Activated T-cell treated with anti-CD3 and anti-CD28 coated beads, Interleukin-2, amount 50 U/mL, for 4 hours (primary cell): ENCODE measurements at regions not wholly inside any gene's neighbourhood (a gene's known extent, or its start where the extent isn't known, plus 50 kb on each side); places are given as distances from the start of the nearest gene placed in this dataset.

Experiments used
- ATAC-seq, 2 donors: fragments of 200-7000 bp; cut with Tn5 transposase; one replicate each; pipeline ENCODE4 v1.10.0; 2021
- DNase-seq: peaks from one replicate; pipeline ENCODE4 v3.0.0-alpha.2; 2020
- H3K27me3 Mint-ChIP-seq: one replicate; pipeline ENCODE4 v1.8.0; 2021; ENCODE audit warnings: low read depth, mixed read lengths
- H3K36me3 Mint-ChIP-seq: one replicate; pipeline ENCODE4 v1.8.0; 2022; ENCODE audit warnings: mixed read lengths; ENCODE audit not compliant: insufficient read depth
- H3K4me1 Mint-ChIP-seq: one replicate; pipeline ENCODE4 v1.8.0; 2021; ENCODE audit warnings: low read depth, mixed read lengths
- H3K4me3 Mint-ChIP-seq: one replicate; pipeline ENCODE4 v1.8.0; 2021; ENCODE audit warnings: mild to moderate bottlenecking, moderate library complexity, mixed read lengths
- H3K9me3 Mint-ChIP-seq: one replicate; pipeline ENCODE4 v1.8.0; 2021; ENCODE audit warnings: mixed read lengths

DNA sequence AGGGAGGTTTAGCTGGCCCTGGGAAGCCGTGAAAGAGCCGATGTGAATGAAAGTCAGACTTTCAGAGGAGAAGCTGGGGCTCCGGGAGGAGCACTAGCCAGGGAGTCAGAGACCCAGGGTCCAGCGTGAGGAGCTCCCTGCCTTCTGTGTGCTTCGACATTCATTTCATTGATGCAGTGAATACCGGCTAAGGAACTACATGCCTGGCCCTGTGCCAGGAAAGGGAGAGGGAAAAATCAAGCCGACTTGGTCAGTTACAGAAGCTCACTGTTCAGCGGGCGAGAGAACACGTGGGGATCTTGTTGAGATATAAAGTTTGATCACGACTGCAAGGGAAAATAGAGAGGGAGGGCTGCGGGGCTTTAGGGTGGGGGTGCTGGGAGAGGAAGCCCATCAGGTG, 76.7 kb upstream of the RUNX3 start:
- Mint-ChIP-seq H3K9me3 (no peaks in the 10 kb centered on the region), H3K27me3 (no peaks in the 10 kb centered on the region), H3K4me3 (no peak overlapping the region), H3K36me3 (no peaks in the 10 kb centered on the region), H3K4me1 (peaks cover 60% of the 10 kb centered on the region)
- ATAC-seq = no peak
- DNase-seq = no peak

DNA sequence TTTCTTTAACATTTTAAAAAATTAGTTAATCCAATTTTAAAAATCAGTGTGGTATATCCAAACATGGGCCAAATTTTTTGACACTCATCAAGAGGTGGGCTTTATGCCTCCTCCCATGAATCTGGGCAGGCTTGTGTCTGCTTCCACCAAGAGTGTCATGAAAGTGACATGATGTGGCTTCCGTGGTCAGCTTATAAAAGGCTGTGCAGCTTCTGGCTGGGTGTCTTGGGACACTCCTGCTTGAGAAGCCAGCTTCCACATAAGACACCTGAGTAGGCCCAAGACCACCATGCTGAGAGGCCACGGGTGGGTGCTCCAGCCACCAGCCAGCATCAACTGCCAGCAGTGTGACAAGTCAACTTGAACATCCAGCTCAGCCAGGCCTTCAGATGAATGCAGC, 74.3 kb upstream of the RUNX3 start:
- Mint-ChIP-seq H3K36me3 (no peaks in the 10 kb centered on the region), H3K4me1 (peaks cover 55% of the 10 kb centered on the region), H3K9me3 (no peaks in the 10 kb centered on the region), H3K27me3 (no peaks in the 10 kb centered on the region), H3K4me3 (no peak overlapping the region)
- no peak for DNase-seq
- ATAC-seq = no peak

DNA sequence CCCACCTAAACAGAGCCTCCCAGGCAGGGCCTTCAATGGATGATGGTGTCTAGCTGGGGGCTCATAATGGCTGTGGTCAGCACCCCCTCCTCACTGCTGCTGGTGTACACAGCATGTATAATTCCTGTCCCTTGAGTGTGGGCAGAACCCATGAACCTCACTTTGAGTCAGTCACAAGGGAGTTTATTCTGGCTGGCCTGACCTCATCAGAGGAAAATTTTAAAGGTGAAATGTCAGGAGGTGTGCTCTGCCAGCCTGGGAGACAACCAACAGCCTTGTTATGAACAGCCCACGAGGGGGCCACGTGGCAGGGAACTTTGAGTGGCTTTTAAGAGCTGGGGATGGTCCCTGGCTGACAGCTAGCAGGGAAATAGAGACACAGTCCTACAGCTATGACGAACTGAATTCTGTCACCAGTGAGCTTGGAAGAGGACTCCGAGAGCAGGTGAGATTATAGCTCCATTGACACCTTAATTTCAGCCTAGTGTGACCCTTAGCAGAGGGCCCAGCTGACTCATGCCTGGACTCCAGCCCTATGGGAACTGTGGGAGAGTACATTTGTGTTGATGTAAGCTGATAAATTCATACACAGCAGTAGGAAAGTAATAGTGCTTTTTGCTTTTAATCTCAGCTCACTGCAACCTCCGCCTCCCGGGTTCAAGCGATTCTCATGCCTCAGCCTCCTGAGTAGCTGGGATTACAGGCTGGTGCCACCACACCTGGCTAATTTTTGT, 73.5 kb upstream of the RUNX3 start:
- H3K9me3 Mint-ChIP-seq = no peaks in the 10 kb centered on the region
- ATAC-seq = peak; percentile 55 to 58

DNA sequence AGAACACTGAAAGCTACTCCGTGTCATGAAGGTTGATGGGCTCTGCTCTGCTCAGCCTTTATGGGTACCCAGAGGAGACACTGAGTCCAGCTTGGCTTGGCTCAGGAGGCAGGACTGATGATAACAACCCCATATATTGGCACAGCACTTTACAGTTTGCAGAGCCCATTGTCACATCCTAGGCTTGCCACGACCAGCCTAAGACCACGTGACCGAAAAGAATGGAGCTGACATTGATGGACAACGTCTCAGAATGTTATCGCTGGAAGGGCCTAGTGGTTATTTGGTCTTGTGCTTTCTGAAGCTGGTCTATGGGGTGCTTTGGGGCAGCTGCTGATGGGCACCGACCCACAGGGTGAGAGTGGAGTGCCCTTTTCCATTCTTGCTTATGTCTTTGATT, 72.9 kb upstream of the RUNX3 start:
- no peak for ATAC-seq
- H3K9me3 Mint-ChIP-seq = no peaks in the 10 kb centered on the region
- no peak overlapping the region for H3K4me3 Mint-ChIP-seq

More for the DNA sequence above, 73.5 kb upstream of the RUNX3 start:
- peaks cover 54% of the 10 kb centered on the region for H3K4me1 Mint-ChIP-seq
- DNase-seq = peak; percentile 47
- H3K36me3 Mint-ChIP-seq = no peaks in the 10 kb centered on the region
- H3K27me3 Mint-ChIP-seq = no peaks in the 10 kb centered on the region
- no peak overlapping the region for H3K4me3 Mint-ChIP-seq

DNA sequence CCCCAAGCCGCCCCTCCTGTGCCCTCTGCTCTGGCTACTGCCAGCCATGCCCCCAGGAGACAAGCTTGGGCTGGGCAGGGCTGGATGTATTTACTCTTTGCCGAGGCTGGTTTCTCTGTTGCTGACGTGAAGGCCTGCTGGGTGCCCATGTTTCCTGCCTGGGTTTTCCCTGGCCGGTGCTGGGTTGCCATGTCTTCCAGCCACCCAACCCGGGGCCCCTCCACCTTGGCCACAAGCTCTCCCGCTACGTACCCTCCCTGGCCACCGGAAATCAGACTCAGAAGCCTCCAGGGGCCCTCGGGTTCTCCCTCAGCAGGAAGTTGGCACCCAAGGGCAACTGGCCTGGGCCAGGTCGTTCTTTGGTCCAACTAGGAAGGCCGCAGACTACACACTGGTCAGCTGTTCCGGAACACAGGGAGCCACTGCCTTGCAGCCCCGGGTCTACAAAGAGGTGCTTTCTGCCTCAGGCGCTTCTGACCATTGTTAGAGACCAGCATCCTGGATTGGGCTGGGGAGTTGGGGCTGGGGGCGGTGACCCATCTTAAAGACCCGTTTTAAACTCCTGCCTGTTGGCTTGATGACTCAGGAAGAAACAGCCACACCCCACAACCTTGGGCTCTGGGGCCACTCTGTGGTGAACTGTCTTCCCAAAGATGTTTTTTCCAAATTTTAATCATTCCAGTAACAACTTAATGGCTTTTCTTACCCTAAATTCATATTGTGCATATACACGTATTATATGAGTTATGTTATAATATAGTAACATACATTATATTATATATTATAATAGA, 71.2 kb upstream of the RUNX3 start:
- peak in 1 of 2 donors; percentile 19 for ATAC-seq
- peaks cover 9% of the 10 kb centered on the region for H3K9me3 Mint-ChIP-seq
- peaks cover 49% of the 10 kb centered on the region for H3K4me1 Mint-ChIP-seq
- no peak overlapping the region for H3K4me3 Mint-ChIP-seq
- no peaks in the 10 kb centered on the region for H3K27me3 Mint-ChIP-seq
- no peak for DNase-seq
- H3K36me3 Mint-ChIP-seq = peaks cover 4% of the 10 kb centered on the region

More for the DNA sequence above, 72.9 kb upstream of the RUNX3 start:
- Mint-ChIP-seq H3K36me3 (no peaks in the 10 kb centered on the region), H3K27me3 (no peaks in the 10 kb centered on the region), H3K4me1 (peaks cover 49% of the 10 kb centered on the region)
- DNase-seq = no peak

DNA sequence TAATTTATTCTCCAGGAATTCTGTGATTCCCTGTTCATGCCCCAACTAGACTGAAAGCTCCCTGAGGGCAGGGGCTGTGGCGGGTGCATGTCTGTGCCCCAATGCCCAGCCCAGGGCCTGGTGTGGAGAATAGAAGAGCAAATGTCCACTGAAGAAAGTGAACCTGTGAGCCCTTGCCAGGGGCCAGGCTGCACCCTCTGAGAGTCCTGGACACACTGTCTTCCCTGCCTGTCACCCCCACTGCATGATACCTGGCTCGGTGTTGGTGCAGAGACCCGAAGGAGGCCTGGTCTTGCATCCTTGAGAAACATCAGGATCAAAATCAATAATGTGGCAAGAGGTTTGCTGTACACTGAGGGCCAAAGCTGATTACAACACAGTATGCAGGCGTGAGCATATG, 69.8 kb upstream of the RUNX3 start:
- peaks cover 9% of the 10 kb centered on the region for H3K9me3 Mint-ChIP-seq
- peaks cover 4% of the 10 kb centered on the region for H3K36me3 Mint-ChIP-seq
- no peaks in the 10 kb centered on the region for H3K27me3 Mint-ChIP-seq
- no peak for DNase-seq
- no peak overlapping the region for H3K4me3 Mint-ChIP-seq
- no peak for ATAC-seq
- H3K4me1 Mint-ChIP-seq = peaks cover 55% of the 10 kb centered on the region

DNA sequence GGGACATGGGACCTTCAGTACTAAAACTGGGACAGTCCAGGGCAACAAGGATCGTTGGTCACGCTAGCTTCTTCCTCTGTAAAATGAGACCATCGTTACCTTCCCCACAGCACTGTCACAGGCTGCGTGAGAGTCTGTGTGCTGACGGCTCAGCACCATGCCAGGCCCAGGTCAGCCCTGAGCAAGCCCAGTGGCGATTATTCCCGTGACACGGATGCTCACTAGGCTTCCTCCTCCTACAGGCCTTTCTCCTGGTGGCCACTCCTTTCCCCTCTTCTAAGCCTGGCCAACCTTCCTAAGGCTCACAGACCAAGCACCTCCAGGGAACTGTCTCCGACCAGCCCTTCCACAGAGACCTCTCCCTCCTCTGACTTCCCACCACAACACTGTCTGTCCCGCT, 69.3 kb upstream of the RUNX3 start:
- Mint-ChIP-seq H3K27me3 (no peaks in the 10 kb centered on the region), H3K9me3 (peaks cover 9% of the 10 kb centered on the region), H3K36me3 (peaks cover 4% of the 10 kb centered on the region), H3K4me3 (no peak overlapping the region), H3K4me1 (peaks cover 59% of the 10 kb centered on the region)
- DNase-seq = no peak
- ATAC-seq = no peak

DNA sequence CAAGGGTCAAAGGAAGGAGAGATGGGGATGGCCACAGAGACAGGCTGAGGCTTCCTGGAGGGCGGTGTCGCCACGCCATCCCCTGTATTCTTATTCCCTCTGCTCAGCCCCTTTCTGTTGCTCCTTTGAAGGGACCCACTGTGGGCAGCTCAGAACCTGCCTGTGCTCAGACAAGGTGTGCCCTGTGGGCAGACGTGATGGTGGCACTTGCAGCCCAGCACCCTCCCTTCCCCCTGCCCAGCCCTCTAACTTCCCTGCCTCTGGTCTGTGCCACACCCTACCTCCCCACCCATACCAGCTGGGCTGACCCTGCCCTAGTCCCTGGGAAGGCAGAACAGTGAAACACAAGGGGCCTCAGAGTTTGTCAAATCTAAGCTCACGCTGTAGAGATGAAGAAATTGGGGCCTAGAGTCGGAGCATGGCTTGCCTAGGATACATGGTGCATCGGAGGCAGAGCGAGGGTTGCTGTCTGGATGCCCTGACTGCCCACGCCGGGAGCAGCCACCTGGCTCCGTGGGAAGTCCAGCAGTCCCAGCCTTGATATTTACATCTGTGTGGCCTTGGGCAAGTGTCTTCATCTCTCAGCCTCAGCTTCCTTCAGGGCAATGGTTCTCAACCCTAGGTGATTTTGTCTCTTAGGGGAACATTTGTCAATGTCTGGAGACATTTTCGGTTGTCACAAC, 68.6 kb upstream of the RUNX3 start:
- peaks cover 4% of the 10 kb centered on the region for H3K36me3 Mint-ChIP-seq
- DNase-seq = no peak
- no peak overlapping the region for H3K4me3 Mint-ChIP-seq
- peaks cover 62% of the 10 kb centered on the region for H3K4me1 Mint-ChIP-seq
- no peaks in the 10 kb centered on the region for H3K27me3 Mint-ChIP-seq
- ATAC-seq = no peak
- H3K9me3 Mint-ChIP-seq = peaks cover 9% of the 10 kb centered on the region

DNA sequence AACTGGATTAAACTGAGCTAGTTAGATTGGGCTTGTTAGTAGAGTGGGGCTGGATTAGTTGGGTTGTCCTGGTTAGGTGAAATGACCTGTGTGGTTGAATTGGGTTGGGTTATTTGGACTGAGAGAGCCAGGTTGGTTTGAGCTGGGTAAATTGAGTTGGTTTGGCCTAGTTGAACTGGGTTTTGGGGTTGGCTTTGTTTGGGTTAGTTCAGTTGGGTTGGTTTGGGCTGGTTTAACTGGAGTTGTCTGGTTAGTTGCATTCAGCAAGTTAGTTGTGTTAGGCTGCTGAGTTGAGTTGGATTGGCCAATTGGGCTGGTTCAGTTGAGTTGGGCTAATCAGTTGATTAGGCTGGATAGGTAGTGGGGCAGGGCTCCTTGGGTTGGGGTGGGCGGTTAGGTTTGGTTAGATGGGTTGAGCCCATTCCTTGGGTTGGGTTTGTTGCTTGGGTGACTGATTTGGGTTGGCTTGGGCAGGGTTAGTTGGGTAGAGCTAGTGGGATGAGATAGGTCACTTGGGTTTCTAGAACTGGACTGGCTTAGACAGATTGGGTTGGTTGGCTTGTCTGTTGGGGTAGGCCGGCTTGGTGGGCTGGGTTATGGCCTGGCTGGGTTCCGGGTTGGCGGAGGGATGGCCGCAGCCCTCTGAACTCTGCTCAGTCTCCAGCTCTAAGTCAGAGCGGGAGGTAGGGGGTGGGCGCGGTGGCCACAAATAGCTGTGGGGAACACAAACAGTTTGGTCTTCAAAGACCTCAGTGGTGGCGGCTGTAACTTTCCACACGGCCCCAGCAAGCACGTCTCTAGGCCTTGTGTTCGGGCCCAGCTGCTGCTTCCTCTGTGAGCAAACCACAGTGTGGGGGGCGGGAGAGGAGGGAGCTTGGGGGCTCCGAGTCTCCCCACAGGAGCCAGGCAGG, 67.2 kb upstream of the RUNX3 start:
- DNase-seq = no peak
- Mint-ChIP-seq H3K27me3 (no peaks in the 10 kb centered on the region), H3K9me3 (peaks cover 9% of the 10 kb centered on the region), H3K4me3 (peak overlapping the region; percentile 2), H3K4me1 (peaks cover 70% of the 10 kb centered on the region), H3K36me3 (peaks cover 4% of the 10 kb centered on the region)
- ATAC-seq = peak; percentile 41 to 53

DNA sequence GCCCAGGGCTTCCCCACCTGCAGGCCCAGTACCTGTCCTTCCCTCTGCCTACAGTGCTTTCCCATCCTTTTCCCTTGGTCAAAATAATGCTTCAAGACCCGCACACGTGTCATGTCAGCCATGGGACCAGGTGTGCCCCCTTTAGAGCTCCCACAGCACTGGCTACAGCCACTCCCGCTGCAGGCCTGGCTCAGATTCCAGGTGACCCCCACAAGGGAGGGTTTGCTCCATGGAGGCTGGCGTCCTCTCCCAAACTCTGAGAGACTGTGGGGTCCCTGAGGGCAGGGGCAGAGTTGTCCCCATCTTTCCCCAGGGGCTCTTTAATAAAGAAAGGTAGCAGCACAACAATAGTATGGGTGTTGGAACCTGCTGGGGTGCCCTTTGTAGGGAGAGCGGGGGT, 66.4 kb upstream of the RUNX3 start:
- Mint-ChIP-seq H3K4me3 (no peak overlapping the region), H3K4me1 (peaks cover 76% of the 10 kb centered on the region), H3K27me3 (no peaks in the 10 kb centered on the region), H3K9me3 (peaks cover 9% of the 10 kb centered on the region), H3K36me3 (peaks cover 4% of the 10 kb centered on the region)
- ATAC-seq = no peak
- no peak for DNase-seq

DNA sequence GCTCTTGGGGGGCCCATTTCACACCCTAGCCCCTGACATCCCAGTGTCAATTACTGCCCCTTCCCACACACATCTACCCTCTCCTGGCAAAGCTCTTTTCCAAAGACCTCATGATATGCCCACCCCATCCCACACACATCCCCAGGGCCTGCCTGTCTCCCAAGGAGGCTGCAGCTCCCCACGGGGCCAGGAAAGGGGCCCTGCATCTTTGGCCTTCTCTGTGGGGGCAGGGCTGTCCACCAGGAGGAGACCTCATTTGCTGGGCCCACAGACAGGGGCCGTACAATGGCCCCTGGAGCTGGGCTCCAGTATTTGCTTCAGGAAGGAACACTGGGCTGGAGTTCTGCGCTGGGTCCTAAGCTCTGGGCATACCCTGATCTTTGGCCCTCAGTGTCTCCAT, 65.6 kb upstream of the RUNX3 start:
- H3K27me3 Mint-ChIP-seq = no peaks in the 10 kb centered on the region
- H3K36me3 Mint-ChIP-seq = peaks cover 4% of the 10 kb centered on the region
- no peak overlapping the region for H3K4me3 Mint-ChIP-seq
- H3K9me3 Mint-ChIP-seq = peaks cover 9% of the 10 kb centered on the region
- no peak for DNase-seq
- H3K4me1 Mint-ChIP-seq = peaks cover 80% of the 10 kb centered on the region
- no peak for ATAC-seq

DNA sequence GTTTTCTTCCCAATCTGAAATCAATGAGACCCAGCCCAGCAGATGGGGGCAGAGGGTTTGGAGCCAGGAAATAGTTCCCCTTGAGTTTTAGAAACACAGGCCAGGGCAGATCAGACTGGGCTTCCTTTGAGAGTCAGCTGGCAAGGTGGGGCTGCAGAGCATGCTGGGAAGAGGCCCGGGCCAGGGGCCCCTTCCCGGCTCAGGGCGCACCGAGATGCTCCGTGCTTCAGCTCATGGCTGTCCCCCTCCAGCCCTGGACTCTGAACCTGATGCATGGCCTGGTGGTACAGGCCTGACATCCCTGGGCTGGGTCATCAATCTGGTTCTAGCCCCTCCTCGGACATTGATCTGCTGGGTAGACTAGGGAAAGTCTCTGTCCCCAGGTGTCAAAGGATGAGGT, 65.1 kb upstream of the RUNX3 start:
- Mint-ChIP-seq H3K27me3 (no peaks in the 10 kb centered on the region), H3K4me1 (peaks cover 85% of the 10 kb centered on the region), H3K4me3 (no peak overlapping the region), H3K36me3 (peaks cover 4% of the 10 kb centered on the region), H3K9me3 (peaks cover 9% of the 10 kb centered on the region)
- ATAC-seq (no peak), DNase-seq (no peak)

DNA sequence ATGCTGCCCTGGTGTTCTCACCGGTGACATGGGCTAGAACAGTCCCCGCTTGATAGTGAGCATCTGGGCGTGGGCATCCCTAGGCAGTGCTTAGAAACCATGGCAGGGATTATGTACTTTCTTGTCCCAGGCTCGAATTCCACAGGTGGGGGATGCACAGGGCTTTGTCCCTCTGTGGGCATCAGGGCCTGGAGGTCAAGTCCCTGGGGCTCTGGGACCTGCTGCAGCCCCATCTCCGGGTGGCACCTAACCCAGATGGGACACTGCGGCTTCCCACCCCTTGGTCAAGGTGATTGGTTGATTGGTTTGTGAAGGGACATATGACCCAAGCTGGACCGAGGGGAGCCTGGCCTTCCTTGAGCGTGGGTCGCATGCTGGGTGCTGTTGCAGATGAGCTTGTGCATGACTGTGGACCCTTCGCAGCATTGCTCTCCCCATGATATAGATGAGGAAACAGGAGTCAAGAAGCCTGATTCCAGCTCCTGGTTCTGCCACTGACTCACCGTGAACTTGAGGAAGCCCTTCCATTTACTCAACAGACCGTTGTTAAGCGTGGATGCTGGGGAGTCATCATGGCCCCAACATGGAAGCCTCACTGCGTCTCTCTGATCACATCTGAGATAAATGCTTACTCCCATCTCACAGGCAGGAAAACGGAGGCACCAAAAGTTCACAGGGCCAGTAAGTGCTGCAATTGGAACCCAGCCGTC, 64.0 kb upstream of the RUNX3 start:
- H3K4me3 Mint-ChIP-seq = no peak overlapping the region
- no peaks in the 10 kb centered on the region for H3K27me3 Mint-ChIP-seq
- ATAC-seq = no peak
- peaks cover 4% of the 10 kb centered on the region for H3K36me3 Mint-ChIP-seq
- no peak for DNase-seq
- H3K4me1 Mint-ChIP-seq = peaks cover 85% of the 10 kb centered on the region
- H3K9me3 Mint-ChIP-seq = peaks cover 9% of the 10 kb centered on the region
